GM18519 (cell line): ENCODE measurements at regions not wholly inside any gene's neighbourhood (a gene's known extent, or its start where the extent isn't known, plus 50 kb on each side); places are given as distances from the start of the nearest gene placed in this dataset.
"Not testable (repeated sequence)": the region's sequence is repeated elsewhere in the genome, so short reads cannot be mapped to it uniquely, and the experiment has no call there.

ENCODE experiments used
- ATAC-seq: cut with Tn5 transposase; IDR thresholded peaks from one replicate; pipeline ENCODE4 v1.9.1; 2021; ENCODE audit warnings: mild to moderate bottlenecking, moderate library complexity; ENCODE audit not compliant: unreplicated experiment, low FRiP score

GRCh38 chrX:123108513-123109427 is 75.3 kb upstream of the GRIA3 start:
- ATAC-seq = no peak

DNA sequence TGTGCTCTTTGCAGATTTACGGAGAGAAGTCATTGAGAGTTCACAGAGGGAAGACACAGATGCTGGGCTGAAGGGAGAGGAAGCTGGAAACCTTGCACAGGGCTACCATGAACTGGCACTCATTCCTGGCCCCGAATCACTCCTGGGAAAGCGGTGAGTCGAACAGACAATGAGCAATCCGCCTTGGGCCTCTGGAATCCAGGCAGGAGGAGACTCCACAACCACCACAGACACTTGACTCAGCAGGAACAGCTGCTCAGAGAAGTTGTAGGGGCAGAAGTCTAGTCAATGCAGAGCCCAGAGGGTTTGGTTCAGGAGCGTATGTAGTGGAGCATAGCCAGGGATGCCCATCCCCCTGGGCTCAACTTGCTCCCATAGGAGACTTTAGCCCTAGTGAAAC is 62.8 kb upstream of the GRIA3 start:
- ATAC-seq = no peak

GRCh38 chrX:123129805-123130204 is 54.3 kb upstream of the GRIA3 start:
- not testable (repeated sequence) for ATAC-seq
